Fibroblast of mammary gland (primary cell): ENCODE measurements at regions not wholly inside any gene's neighbourhood (a gene's known extent, or its start where the extent isn't known, plus 50 kb on each side); places are given as distances from the start of the nearest gene placed in this dataset.

Source experiments
- DNase-seq: peaks from one replicate; pipeline ENCODE4 v3.0.0-alpha.2; 2010; ENCODE audit warnings: low read depth
- H3K4me3 ChIP-seq: 2 replicates; pipeline ENCODE4 v1.5.1; 2011; ENCODE audit warnings: low read depth, mild to moderate bottlenecking, low read length, moderate library complexity; ENCODE audit not compliant: control insufficient read depth
- CTCF ChIP-seq: conservative IDR thresholded peaks from 2 replicates; pipeline ENCODE4 v1.5.1; 2011; ENCODE audit warnings: low read depth, low read length, inconsistent platforms; ENCODE audit not compliant: control insufficient read depth, insufficient read depth

- H3K4me3 ChIP-seq, result no peak overlapping the region
- no peak for DNase-seq
- no peak for TF ChIP-seq CTCF
These were observed 159.3 kb upstream of the STK17B start for GRCh38 chr2:196330645-196331044.

- TF ChIP-seq CTCF, result no peak
- H3K4me3 ChIP-seq, result no peak overlapping the region
- DNase-seq, result peak; percentile 93
These were observed 159.8 kb upstream of the STK17B start for GRCh38 chr2:196331143-196331542.

- TF ChIP-seq CTCF, result no peak
- H3K4me3 ChIP-seq, result no peak overlapping the region
- DNase-seq, result peak; percentile 61
These were observed 160.5 kb upstream of the STK17B start for GRCh38 chr2:196331851-196332250.

GRCh38 chr2:196333397-196333796 lies 162.0 kb upstream of the STK17B start:
- no peak for DNase-seq
- no peak overlapping the region for H3K4me3 ChIP-seq
- no peak for TF ChIP-seq CTCF

- no peak for DNase-seq
- no peak for TF ChIP-seq CTCF
- no peak overlapping the region for H3K4me3 ChIP-seq
These were observed 163.3 kb upstream of the STK17B start for GRCh38 chr2:196334710-196335109.

- no peak for TF ChIP-seq CTCF
- no peak overlapping the region for H3K4me3 ChIP-seq
- peak; percentile 74 for DNase-seq
These were observed 163.8 kb upstream of the STK17B start for GRCh38 chr2:196335221-196335634.

- no peak for TF ChIP-seq CTCF
- H3K4me3 ChIP-seq, result no peak overlapping the region
- peak; percentile 43 for DNase-seq
These were observed 164.8 kb upstream of the STK17B start for GRCh38 chr2:196336207-196336606.
